GM21390 (cell line): ENCODE measurements at regions not wholly inside any gene's neighbourhood (a gene's known extent, or its start where the extent isn't known, plus 50 kb on each side); places are given as distances from the start of the nearest gene placed in this dataset.

Experiments used
- ATAC-seq: cut with Tn5 transposase; IDR thresholded peaks from one replicate; pipeline ENCODE4 v1.9.1; 2021; ENCODE audit not compliant: unreplicated experiment

- ATAC-seq = no peak
Measured at GRCh38 chr3:101085752-101086151, 92.5 kb upstream of the ABI3BP start.

DNA sequence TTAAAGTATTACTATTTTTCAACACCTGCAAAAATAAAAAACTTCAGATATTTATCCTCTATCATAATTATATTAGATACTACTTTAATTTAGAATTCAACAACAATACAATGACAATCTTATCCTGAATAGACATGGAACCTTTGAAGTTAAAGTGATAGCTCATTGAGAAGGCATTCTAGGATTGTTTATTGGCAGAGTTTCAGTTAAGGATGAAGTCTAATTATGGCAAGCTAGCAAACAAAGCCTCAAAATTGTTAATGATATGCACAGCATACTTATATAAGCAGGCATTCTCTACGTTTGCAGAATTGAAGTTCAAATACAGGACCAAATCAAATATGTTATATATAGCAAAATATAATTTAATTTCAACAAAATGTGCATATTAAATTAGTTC is 91.2 kb upstream of the ABI3BP start:
- ATAC-seq = no peak

DNA sequence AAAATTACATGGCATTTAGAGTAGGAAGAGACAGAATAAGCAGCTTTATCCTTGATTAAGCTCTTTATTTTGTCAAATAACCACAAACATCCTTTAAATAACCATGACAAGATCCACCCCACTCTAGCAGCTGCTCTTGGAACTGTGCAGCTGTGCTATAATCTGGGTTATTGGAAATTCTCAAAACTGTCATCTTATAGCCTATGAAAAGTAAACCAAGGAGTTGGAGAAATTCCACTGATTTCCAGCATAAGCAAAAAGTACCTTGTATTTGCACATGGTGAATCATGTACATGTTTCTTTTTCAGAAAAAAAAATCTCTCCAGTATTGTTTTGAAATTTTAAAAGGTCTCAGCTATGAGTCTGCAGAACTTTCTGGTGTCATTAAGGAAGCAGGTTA is 88.8 kb upstream of the ABI3BP start:
- no peak for ATAC-seq

DNA sequence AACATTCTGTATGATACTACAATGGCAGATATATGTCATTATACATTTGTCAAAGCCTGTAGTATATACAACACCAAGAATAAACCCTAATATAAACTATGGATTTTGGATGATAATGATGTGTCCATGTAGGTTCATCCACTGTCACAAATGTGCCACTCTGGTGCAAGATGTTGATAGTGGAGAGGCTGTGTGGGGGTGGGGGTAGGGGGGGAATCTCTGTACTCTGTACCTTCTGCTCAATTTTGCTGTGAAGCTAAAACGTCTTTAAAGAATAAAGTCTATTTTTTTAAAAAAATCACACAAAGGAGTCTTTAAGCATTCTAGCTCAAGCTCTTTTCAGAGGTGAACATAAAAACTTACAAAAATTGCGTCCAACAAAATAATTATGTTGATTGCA is 88.2 kb upstream of the ABI3BP start:
- no peak for ATAC-seq

DNA sequence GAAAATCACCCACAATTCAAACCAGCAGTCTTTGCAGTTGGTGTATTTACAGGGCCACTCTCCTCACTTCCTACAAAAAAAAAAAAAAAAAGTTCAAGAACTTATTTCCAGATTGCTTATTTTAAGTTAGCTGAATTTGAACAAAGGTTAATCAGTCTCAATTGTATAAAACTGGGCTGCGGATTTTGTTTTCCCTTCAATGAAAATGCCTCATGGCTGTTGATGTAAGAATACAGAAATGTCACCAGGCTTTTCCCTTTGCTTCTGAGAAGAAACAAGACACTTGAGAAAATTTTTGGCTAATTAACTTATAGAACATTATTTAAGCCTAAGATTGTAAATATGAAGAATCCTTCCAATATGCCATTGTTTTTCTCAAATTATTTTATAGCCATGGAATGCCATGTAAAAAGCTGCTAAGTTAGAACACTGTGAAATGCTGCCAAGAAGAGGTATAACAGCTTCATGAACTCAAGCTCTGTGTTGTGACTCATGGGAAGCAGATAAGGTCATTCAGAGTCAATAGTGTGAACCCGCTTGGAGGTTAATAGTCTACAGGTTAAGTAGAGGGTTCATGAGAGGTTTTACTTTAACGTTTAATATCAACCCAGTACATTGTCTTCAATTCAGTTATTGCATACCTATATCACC is 84.3 kb upstream of the ABI3BP start:
- ATAC-seq = no peak

DNA sequence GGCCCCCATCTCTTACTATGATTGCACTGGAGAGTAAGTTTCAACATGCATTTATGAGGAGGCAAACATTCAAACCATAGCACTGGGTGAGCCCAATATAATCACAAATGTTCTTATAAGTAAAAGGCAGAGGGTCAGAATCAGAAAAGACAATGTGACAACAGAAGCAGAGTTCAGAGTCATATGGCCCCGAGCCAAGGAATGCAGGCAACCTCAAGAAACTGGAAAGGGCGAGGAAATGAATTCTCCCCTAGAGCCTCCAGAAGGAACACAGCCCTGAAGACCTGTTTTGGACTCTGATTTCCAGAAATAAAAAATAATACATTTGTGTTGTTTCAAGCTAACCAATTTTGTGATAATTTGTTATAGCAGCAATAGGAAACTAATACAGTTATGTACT is 81.3 kb upstream of the ABI3BP start:
- no peak for ATAC-seq

- ATAC-seq = no peak
Measured at GRCh38 chr3:101072300-101072699, 79.1 kb upstream of the ABI3BP start.

DNA sequence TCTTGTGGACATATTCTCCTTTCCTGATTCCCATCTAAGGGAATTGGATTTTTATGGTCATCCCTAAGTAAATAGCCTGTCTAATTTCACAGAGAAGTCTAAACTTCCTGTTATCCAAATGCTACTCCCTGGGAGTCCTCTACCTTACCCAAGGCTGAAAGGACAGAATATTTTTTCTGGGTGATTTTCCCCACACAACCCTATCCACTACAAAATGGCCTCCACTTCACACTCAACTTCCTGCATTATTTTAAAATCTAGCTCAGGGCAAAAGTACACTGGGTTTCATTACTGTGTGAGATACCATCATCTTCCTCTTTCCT is 77.5 kb upstream of the ABI3BP start:
- no peak for ATAC-seq

GRCh38 chr3:101069901-101070798 is 76.9 kb upstream of the ABI3BP start:
- ATAC-seq = peak; percentile 88

GRCh38 chr3:101068876-101069606 is 75.8 kb upstream of the ABI3BP start:
- ATAC-seq = no peak

- ATAC-seq = no peak
Measured at GRCh38 chr3:101066711-101067129, 73.5 kb upstream of the ABI3BP start.

GRCh38 chr3:101065962-101066361 is 72.7 kb upstream of the ABI3BP start:
- ATAC-seq = no peak

DNA sequence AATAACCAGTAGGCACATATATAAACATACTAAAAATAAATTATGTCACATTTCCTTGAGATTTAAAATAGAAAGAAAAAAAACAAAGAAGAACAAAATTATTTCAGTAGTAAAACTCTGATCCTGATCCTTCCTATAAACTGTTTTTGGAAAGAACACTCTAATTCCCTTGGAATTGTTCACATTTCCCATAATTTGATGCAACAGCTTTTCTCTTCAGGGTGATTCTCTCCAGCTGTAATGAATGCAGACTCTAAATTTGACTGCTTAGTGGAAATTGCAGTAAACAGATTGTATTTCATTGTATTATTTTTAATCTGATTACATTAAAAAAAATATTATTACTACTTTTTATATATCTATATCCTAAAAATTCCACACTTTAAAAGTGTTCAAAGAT is 70.2 kb upstream of the ABI3BP start:
- no peak for ATAC-seq

DNA sequence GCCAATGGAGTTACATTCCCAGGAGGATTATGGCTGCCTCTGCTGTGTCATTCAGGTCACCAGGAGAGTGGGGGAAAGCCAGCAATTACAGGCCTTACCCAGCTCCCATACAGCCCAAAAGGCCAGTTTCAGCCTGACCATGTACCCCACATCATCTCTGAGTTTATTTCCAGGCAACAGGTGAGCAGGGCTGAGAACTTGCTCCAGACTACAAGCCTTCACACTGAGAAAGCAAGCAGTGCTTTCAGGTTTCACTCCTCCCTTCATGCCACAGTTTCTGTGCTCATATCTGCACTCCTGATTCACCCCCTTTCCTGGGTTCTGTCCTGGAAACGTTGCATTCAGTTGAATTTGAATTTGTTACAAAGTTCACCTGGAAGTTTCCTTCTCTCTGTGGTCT is 68.1 kb upstream of the ABI3BP start:
- no peak for ATAC-seq

DNA sequence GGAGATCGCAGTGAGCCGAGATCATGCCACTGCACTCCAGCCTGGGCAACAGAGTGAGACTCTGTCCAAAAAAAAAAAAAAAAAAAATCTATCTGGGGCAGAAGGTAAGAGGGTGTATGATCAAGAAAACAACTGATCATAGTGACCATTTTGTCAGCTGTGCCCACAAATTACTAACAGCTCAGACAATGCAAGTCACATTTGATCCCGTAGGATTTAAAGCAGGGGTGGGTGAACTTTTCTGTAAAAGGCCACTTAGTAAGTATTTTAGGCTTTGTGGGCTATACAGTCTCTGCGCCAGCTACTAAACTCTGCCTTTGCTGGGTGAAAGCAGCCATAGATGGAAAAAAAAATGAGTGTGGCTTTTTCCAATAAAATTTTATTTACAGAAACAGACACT is 57.6 kb upstream of the ABI3BP start:
- ATAC-seq = no peak

DNA sequence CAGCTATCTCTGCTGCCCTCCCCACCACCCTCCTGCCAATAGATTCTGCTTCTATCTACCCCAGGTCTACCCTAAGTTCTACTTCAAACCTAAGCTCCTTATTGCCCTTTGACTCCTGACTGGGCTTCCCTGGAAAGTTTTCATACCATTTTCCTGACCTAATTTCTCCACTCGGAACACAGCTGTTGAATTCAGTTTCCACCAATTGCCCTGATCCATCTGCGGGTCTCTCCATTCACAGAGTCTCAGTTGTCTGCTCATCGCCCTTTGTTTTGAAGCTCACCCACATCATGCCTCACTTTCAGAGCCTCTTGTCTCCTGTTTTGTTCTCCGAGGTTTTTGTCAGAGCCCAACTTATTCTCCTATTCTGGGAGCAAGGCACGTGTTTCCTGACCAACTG is 56.8 kb upstream of the ABI3BP start:
- ATAC-seq = no peak

GRCh38 chr3:101049532-101049931 is 56.3 kb upstream of the ABI3BP start:
- ATAC-seq = no peak

DNA sequence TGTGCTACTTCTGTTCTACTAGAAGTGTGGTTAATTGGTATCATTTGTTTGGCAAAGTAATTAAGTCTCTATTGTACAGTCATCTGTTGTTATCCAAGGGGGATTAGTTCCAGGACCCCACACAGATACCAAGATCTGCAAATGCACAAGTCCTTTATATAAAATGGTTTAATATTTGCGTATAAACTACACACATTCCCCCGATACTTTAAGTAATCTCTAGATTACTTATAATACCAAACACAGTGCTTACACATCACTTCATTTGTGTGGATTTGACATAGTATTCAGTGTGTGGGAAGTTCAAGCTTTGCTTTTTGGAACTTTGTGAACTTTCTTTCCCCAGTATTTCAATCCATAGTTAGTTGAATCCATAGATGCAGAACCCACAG is 50.5 kb upstream of the ABI3BP start:
- ATAC-seq = no peak

GRCh38 chr3:101042996-101043686 is 49.9 kb upstream of the ABI3BP start:
- no peak for ATAC-seq
